ENCODE measurements at regions not wholly inside any gene's neighbourhood (a gene's known extent, or its start where the extent isn't known, plus 50 kb on each side); places are given as distances from the start of the nearest gene placed in this dataset.

DNA sequence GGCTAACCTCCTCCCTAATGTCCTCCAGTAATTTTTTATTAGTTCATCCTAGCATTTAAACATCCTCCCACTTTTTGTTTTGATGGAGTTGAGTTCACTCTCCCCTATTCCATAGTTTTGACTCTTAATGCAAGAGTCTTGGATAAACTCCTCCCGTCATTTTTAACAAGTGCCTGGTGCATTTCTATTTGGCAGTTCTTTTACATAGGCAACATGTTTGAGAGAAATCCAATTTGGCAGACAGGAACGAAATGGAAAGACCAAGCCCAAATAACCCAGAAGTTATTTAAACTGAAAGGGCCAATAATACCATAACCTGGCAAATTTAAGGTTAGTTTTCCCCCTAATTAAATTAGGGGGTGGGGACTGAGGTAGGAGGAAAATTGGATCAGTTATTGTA is 291.5 kb upstream of the MANEA start:
- ChIA-PET POLR2A (no interaction called here), CTCF (no interaction called here)
- BruUV-seq (replicated peaks), result no TSS peak
- no peaks in the 10 kb centered on the region for H3K9me3 ChIP-seq (replicated peaks; ENCODE audit: control insufficient read depth, insufficient read depth, low read length)
- FAIRE-seq, result no peak
- no peak overlapping the region for H3K27ac ChIP-seq (ENCODE audit: insufficient read depth, low read depth, low read length)
- H3K36me3 ChIP-seq (ENCODE audit: control insufficient read depth in 2 of 2, extremely low read depth in 1 of 2, insufficient read depth in 2 of 2, low read length in 2 of 2), result no peaks in the 10 kb centered on the region
- no peak overlapping the region for H3K9ac ChIP-seq (replicated peaks; ENCODE audit: extremely low read depth, insufficient read depth, low read length)
- dilution Hi-C loops (cut with MboI; ENCODE audit: extremely low pct_ligation_motif_present, low sequenced_read_pairs), result no loop called here
- H3K27me3 ChIP-seq (ENCODE audit: control insufficient read depth in 2 of 2, insufficient read depth in 2 of 2, low read length in 2 of 2), result no peaks in the 10 kb centered on the region
- H3K9me1 ChIP-seq (replicated peaks; ENCODE audit: control insufficient read depth, extremely low read depth, insufficient read depth, low read length), result no peaks in the 10 kb centered on the region
- intact Hi-C loops (cut with micrococcal nuclease), result no loop called here
- no peak overlapping the region for H3K4me3 ChIP-seq (replicated peaks in 1 of 3; ENCODE audit: insufficient read depth in 1 of 3, low read depth in 1 of 3, low read length in 3 of 3)
- H3K4me1 ChIP-seq (ENCODE audit: control insufficient read depth, extremely low read depth, insufficient read depth, low read length), result no peaks in the 10 kb centered on the region
- H4K20me1 ChIP-seq (replicated peaks; ENCODE audit: control insufficient read depth, extremely low read depth, insufficient read depth, low read length), result no peaks in the 10 kb centered on the region
- H2AFZ ChIP-seq (ENCODE audit: low read depth, low read length), result no peak overlapping the region
- no peak for DNase-seq (ENCODE audit: low read depth, low spot score)
- no peak for TF ChIP-seq GATA2 (IDR thresholded peaks at IDR 0.05; ENCODE audit: insufficient read depth, insufficient read length, low read depth, low read length)
- TF ChIP-seq JUN (IDR thresholded peaks at IDR 0.05; ENCODE audit: borderline replicate concordance, insufficient read depth, insufficient read length, low read depth), result no peak
- TF ChIP-seq MAX (IDR thresholded peaks at IDR 0.05; ENCODE audit: insufficient read depth, insufficient read length), result no peak
- no peak for TF ChIP-seq FOS (IDR thresholded peaks at IDR 0.05; ENCODE audit: borderline replicate concordance, insufficient read depth, low read length)
- TF ChIP-seq POLR2AphosphoS5 (IDR thresholded peaks at IDR 0.05; ENCODE audit: insufficient read depth, low read depth, low read length), result no peak
- TF ChIP-seq EZH2 (IDR thresholded peaks at IDR 0.05; ENCODE audit: borderline replicate concordance, low read depth, low read length, severe bottlenecking), result no peak
- no peak for TF ChIP-seq MYC (IDR thresholded peaks at IDR 0.05; ENCODE audit: low read depth, low read length)
- TF ChIP-seq, protein P1, sequence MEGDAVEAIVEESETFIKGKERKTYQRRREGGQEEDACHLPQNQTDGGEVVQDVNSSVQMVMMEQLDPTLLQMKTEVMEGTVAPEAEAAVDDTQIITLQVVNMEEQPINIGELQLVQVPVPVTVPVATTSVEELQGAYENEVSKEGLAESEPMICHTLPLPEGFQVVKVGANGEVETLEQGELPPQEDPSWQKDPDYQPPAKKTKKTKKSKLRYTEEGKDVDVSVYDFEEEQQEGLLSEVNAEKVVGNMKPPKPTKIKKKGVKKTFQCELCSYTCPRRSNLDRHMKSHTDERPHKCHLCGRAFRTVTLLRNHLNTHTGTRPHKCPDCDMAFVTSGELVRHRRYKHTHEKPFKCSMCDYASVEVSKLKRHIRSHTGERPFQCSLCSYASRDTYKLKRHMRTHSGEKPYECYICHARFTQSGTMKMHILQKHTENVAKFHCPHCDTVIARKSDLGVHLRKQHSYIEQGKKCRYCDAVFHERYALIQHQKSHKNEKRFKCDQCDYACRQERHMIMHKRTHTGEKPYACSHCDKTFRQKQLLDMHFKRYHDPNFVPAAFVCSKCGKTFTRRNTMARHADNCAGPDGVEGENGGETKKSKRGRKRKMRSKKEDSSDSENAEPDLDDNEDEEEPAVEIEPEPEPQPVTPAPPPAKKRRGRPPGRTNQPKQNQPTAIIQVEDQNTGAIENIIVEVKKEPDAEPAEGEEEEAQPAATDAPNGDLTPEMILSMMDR (IDR thresholded peaks at IDR 0.05; ENCODE audit: extremely low read depth in 1 of 2, insufficient read depth in 1 of 2, low read depth in 1 of 2, low read length in 2 of 2), result no peak
- no peak for TF ChIP-seq POLR2A (IDR thresholded peaks at IDR 0.05; ENCODE audit: low read depth, low read length)
- no peak overlapping the region for H3K4me2 ChIP-seq (ENCODE audit: insufficient read depth, low read length)
- no peaks in the 10 kb centered on the region for H3K79me2 ChIP-seq (ENCODE audit: control insufficient read depth, insufficient read depth, low read length)

All from endothelial cell of umbilical vein (primary cell).